Activated naive CD8-positive, alpha-beta T cell treated with anti-CD3 and anti-CD28 coated beads, Interleukin-2, amount 50 U/mL, for 24 hours (primary cell): ENCODE measurements at regions not wholly inside any gene's neighbourhood (a gene's known extent, or its start where the extent isn't known, plus 50 kb on each side); places are given as distances from the start of the nearest gene placed in this dataset.
"Not testable (repeated sequence)": the region's sequence is repeated elsewhere in the genome, so short reads cannot be mapped to it uniquely, and the experiment has no call there.

ENCODE experiments used
- ATAC-seq: fragments of 150-1000 bp; cut with Tn5 transposase; one replicate; pipeline ENCODE4 v1.10.0; 2021
- DNase-seq: peaks from one replicate; pipeline ENCODE4 v3.0.0; 2021
- H3K27ac Mint-ChIP-seq: one replicate; pipeline ENCODE4 v1.8.0; 2021; ENCODE audit warnings: mild to moderate bottlenecking, mixed read lengths
- H3K27me3 Mint-ChIP-seq: one replicate; pipeline ENCODE4 v1.8.0; 2021; ENCODE audit warnings: mixed read lengths
- H3K36me3 Mint-ChIP-seq: one replicate; pipeline ENCODE4 v1.8.0; 2021; ENCODE audit warnings: low read depth, mixed read lengths
- H3K4me1 Mint-ChIP-seq: one replicate; pipeline ENCODE4 v1.8.0; 2021; ENCODE audit warnings: mixed read lengths
- H3K4me3 Mint-ChIP-seq: one replicate; pipeline ENCODE4 v1.8.0; 2021; ENCODE audit warnings: mild to moderate bottlenecking, moderate library complexity, mixed read lengths
- H3K9me3 Mint-ChIP-seq: one replicate; pipeline ENCODE4 v1.8.0; 2021; ENCODE audit warnings: mixed read lengths

GRCh38 chr12:124070394-124071074, 97.5 kb downstream of the ZNF664 start:
- not testable (repeated sequence) for DNase-seq, H3K36me3 Mint-ChIP-seq, H3K27ac Mint-ChIP-seq, H3K4me1 Mint-ChIP-seq, H3K9me3 Mint-ChIP-seq, ATAC-seq, H3K4me3 Mint-ChIP-seq, H3K27me3 Mint-ChIP-seq

- no peaks in the 10 kb centered on the region for H3K4me1 Mint-ChIP-seq
- no peak for DNase-seq
- no peak for ATAC-seq
- H3K27ac Mint-ChIP-seq: no peak overlapping the region
- H3K36me3 Mint-ChIP-seq: no peaks in the 10 kb centered on the region
- H3K9me3 Mint-ChIP-seq: no peaks in the 10 kb centered on the region
- no peak overlapping the region for H3K4me3 Mint-ChIP-seq
- no peaks in the 10 kb centered on the region for H3K27me3 Mint-ChIP-seq
Observed at GRCh38 chr12:124071075-124071443, 98.0 kb downstream of the ZNF664 start.

DNA sequence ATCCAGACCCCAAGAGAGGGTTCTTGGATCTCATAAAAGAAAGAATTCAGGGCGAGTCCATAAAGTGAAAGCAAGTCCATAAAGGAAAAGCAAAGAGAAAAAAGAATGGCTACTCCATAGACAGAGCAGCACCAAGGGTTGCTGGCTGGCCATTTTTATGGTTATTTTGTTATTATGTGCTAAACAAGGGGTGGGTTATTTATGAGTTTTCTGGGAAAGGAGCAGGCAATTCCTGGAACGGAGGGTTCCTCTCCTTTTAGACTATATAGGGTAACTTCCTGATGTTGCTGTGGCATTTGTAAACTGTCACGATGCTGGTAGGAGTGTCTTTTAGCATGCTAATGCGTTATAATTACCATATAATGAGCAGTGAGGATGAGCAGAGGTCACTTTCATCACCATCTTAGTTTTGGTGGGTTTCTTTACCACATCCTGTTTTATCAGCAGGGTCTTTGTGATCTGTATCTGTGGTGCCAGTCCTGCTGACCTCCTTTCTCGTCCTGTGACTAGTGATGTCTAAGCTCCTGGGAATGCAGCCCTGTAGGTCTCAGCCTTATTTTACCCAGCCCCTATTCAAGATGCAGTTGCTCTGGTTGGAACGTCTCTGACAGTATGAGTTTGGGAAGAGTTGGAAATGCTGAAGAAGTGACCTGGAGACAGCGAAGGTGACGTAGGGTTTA, 100.5 kb downstream of the ZNF664 start:
- H3K27ac Mint-ChIP-seq: no peak overlapping the region
- no peaks in the 10 kb centered on the region for H3K36me3 Mint-ChIP-seq
- no peak overlapping the region for H3K4me3 Mint-ChIP-seq
- ATAC-seq: no peak
- no peaks in the 10 kb centered on the region for H3K9me3 Mint-ChIP-seq
- H3K27me3 Mint-ChIP-seq: no peaks in the 10 kb centered on the region
- H3K4me1 Mint-ChIP-seq: no peaks in the 10 kb centered on the region
- DNase-seq: no peak

DNA sequence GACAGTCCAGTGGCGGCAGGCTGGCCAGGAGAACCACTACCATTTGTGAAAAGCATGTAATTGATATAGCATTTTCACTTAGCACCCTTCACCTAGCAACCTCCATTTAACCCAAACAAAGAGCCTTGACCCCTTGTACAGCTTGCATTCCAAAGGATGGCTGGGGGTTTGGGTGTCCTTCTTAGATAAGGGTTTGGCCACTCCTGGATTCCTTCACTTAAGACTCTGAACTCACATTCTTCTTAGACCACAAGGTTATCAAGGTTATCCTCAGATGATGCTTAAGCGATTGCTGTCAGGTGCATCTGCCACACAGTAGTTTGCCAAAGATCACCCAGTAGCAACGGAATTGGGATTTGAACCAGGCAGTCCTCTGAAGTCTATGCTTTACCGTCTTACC, 102.8 kb downstream of the ZNF664 start:
- no peaks in the 10 kb centered on the region for H3K27me3 Mint-ChIP-seq
- ATAC-seq (no peak), DNase-seq (no peak)
- H3K9me3 Mint-ChIP-seq: no peaks in the 10 kb centered on the region
- no peak overlapping the region for H3K27ac Mint-ChIP-seq
- H3K4me3 Mint-ChIP-seq: no peak overlapping the region
- no peaks in the 10 kb centered on the region for H3K36me3 Mint-ChIP-seq
- no peaks in the 10 kb centered on the region for H3K4me1 Mint-ChIP-seq

DNA sequence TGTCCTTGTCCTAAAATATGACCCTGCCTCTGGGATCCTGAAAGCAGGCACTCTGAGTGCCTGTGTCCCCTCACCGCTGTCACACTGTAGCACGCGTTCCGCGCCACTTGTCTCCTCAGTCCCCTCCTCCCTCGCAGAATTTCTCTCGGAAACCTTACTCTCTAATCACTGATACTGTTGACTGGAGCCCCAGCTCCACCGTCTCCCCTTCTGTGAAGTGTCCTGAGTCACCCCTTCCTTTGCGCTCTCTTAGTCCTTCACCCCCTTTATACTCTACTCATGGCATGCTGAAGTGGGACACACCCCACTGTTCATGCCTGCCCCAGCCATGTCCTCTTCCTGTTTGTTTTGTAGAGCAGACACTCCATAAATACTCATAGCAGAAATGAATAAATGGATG, 104.7 kb downstream of the ZNF664 start:
- Mint-ChIP-seq H3K4me1 (no peaks in the 10 kb centered on the region), H3K27me3 (no peaks in the 10 kb centered on the region), H3K36me3 (no peaks in the 10 kb centered on the region), H3K27ac (no peak overlapping the region), H3K4me3 (no peak overlapping the region), H3K9me3 (no peaks in the 10 kb centered on the region)
- ATAC-seq (no peak), DNase-seq (no peak)

- H3K9me3 Mint-ChIP-seq: no peaks in the 10 kb centered on the region
- H3K4me1 Mint-ChIP-seq: no peaks in the 10 kb centered on the region
- H3K36me3 Mint-ChIP-seq: no peaks in the 10 kb centered on the region
- H3K27ac Mint-ChIP-seq: no peak overlapping the region
- no peaks in the 10 kb centered on the region for H3K27me3 Mint-ChIP-seq
- DNase-seq (no peak), ATAC-seq (no peak)
- no peak overlapping the region for H3K4me3 Mint-ChIP-seq
Observed at GRCh38 chr12:124078800-124079199, 105.8 kb downstream of the ZNF664 start.

GRCh38 chr12:124080649-124081048, 107.6 kb downstream of the ZNF664 start:
- no peaks in the 10 kb centered on the region for H3K4me1 Mint-ChIP-seq
- no peaks in the 10 kb centered on the region for H3K27me3 Mint-ChIP-seq
- H3K9me3 Mint-ChIP-seq: no peaks in the 10 kb centered on the region
- no peak overlapping the region for H3K4me3 Mint-ChIP-seq
- H3K27ac Mint-ChIP-seq: no peak overlapping the region
- DNase-seq (no peak), ATAC-seq (no peak)
- H3K36me3 Mint-ChIP-seq: no peaks in the 10 kb centered on the region

DNA sequence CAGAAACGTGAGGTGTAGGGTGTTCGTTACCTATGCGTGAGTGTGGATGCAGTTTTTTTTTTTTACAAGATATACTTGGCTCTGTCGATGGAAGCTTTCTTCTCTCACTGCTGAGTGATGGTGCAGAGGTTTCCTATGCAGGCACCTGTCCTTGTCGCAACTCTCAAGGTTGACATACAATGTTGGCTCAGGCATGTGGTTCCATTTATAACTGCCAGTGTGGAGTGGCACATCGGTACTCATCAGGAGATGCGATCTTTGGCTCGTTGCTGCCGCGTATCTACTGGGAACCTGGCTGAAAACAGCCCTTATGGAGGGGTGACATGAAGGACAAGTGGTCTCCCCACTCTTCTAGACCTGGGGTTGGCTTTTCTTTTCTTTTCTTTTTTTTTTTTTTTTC, 109.0 kb downstream of the ZNF664 start:
- Mint-ChIP-seq H3K4me3 (no peak overlapping the region), H3K27me3 (no peaks in the 10 kb centered on the region), H3K9me3 (no peaks in the 10 kb centered on the region), H3K36me3 (no peaks in the 10 kb centered on the region), H3K27ac (no peak overlapping the region), H3K4me1 (no peaks in the 10 kb centered on the region)
- ATAC-seq (no peak), DNase-seq (no peak)

GRCh38 chr12:124082687-124083086, 109.7 kb downstream of the ZNF664 start:
- H3K27ac Mint-ChIP-seq: no peak overlapping the region

DNA sequence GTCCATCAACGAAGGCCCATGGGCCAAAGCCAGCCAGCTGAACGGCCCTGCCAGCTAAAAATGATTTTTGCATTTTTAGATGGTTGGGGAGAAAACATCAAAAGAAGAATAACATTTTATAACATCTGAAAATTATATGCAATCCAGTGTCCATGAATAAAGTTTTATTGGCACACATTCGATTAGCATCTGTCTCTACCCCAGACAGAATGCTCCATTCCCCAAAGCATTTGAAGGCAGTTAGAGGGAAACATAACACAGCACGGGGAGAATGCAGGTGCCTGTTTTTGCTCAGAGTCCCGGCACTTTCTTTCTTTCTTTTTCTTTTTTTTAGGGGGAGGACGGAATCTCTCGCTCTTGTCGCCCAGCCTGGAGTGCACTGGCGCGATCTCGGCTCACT, 110.7 kb downstream of the ZNF664 start:
- no peak overlapping the region for H3K27ac Mint-ChIP-seq
- no peak for DNase-seq
- H3K4me3 Mint-ChIP-seq: no peak overlapping the region
- H3K4me1 Mint-ChIP-seq: no peaks in the 10 kb centered on the region
- H3K27me3 Mint-ChIP-seq: no peaks in the 10 kb centered on the region
- ATAC-seq: no peak
- no peaks in the 10 kb centered on the region for H3K9me3 Mint-ChIP-seq
- H3K36me3 Mint-ChIP-seq: no peaks in the 10 kb centered on the region

More at GRCh38 chr12:124082687-124083086, 109.7 kb downstream of the ZNF664 start:
- Mint-ChIP-seq H3K4me3 (no peak overlapping the region), H3K9me3 (no peaks in the 10 kb centered on the region), H3K4me1 (no peaks in the 10 kb centered on the region), H3K36me3 (no peaks in the 10 kb centered on the region), H3K27me3 (no peaks in the 10 kb centered on the region)
- DNase-seq (no peak), ATAC-seq (no peak)

GRCh38 chr12:124085419-124086296, 112.6 kb downstream of the ZNF664 start:
- Mint-ChIP-seq H3K4me3 (no peak overlapping the region), H3K27me3 (no peaks in the 10 kb centered on the region), H3K27ac (no peak overlapping the region), H3K4me1 (no peaks in the 10 kb centered on the region), H3K36me3 (no peaks in the 10 kb centered on the region), H3K9me3 (no peaks in the 10 kb centered on the region)
- no peak for DNase-seq
- ATAC-seq: no peak

- ATAC-seq (no peak), DNase-seq (no peak)
- no peaks in the 10 kb centered on the region for H3K36me3 Mint-ChIP-seq
- H3K9me3 Mint-ChIP-seq: peaks cover under 1% of the 10 kb centered on the region
- no peaks in the 10 kb centered on the region for H3K4me1 Mint-ChIP-seq
- no peak overlapping the region for H3K4me3 Mint-ChIP-seq
- no peak overlapping the region for H3K27ac Mint-ChIP-seq
- no peaks in the 10 kb centered on the region for H3K27me3 Mint-ChIP-seq
Observed at GRCh38 chr12:124086299-124086898, 113.4 kb downstream of the ZNF664 start.

- no peak for DNase-seq
- peaks cover 7% of the 10 kb centered on the region for H3K9me3 Mint-ChIP-seq
- no peaks in the 10 kb centered on the region for H3K27me3 Mint-ChIP-seq
- H3K27ac Mint-ChIP-seq: no peak overlapping the region
- no peak for ATAC-seq
- no peaks in the 10 kb centered on the region for H3K4me1 Mint-ChIP-seq
- H3K4me3 Mint-ChIP-seq: no peak overlapping the region
- H3K36me3 Mint-ChIP-seq: no peaks in the 10 kb centered on the region
Observed at GRCh38 chr12:124087266-124088051, 114.4 kb downstream of the ZNF664 start.
